ENCODE measurements at regions not wholly inside any gene's neighbourhood (a gene's known extent, or its start where the extent isn't known, plus 50 kb on each side); places are given as distances from the start of the nearest gene placed in this dataset.

DNA sequence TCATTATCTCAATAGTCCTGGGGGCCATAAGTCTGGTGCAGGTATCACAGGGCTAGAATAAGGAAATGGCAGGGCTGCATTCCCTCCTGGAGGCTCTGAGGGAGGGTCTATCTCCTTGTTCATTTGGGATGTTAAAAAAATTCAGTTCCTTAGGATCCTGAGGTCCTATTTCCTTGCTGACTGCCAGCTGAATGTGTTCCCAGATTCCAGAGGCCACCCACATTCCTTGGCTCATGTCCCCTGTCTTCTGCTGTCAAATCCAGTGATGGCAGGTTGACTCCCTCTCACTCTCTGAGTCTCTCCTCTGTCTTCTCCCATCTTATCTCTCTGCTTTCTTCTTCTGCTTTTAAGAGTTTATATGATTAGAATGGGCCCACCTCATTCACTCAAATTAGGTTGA lies 400.6 kb downstream of the PTPRU start (continued):
- TF ChIP-seq, protein P1, sequence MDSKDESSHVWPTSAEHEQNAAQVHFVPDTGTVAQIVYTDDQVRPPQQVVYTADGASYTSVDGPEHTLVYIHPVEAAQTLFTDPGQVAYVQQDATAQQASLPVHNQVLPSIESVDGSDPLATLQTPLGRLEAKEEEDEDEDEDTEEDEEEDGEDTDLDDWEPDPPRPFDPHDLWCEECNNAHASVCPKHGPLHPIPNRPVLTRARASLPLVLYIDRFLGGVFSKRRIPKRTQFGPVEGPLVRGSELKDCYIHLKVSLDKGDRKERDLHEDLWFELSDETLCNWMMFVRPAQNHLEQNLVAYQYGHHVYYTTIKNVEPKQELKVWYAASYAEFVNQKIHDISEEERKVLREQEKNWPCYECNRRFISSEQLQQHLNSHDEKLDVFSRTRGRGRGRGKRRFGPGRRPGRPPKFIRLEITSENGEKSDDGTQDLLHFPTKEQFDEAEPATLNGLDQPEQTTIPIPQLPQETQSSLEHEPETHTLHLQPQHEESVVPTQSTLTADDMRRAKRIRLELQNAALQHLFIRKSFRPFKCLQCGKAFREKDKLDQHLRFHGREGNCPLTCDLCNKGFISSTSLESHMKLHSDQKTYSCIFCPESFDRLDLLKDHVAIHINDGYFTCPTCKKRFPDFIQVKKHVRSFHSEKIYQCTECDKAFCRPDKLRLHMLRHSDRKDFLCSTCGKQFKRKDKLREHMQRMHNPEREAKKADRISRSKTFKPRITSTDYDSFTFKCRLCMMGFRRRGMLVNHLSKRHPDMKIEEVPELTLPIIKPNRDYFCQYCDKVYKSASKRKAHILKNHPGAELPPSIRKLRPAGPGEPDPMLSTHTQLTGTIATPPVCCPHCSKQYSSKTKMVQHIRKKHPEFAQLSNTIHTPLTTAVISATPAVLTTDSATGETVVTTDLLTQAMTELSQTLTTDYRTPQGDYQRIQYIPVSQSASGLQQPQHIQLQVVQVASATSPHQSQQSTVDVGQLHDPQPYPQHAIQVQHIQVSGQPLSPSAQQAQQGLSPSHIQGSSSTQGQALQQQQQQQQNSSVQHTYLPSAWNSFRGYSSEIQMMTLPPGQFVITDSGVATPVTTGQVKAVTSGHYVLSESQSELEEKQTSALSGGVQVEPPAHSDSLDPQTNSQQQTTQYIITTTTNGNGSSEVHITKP (CRISPR knock-in tag; IDR thresholded peaks at IDR 0.05; ENCODE audit: low read depth): no peak
- TF ChIP-seq HNF4G (IDR thresholded peaks at IDR 0.05; ENCODE audit: borderline replicate concordance, low read depth, low read length) (no peak), HNF4G (CRISPR knock-in tag; IDR thresholded peaks at IDR 0.05; ENCODE audit: borderline replicate concordance, low read depth) (no peak), ZNF543 (CRISPR knock-in tag; IDR thresholded peaks at IDR 0.05) (no peak), ZNF136 (CRISPR knock-in tag; IDR thresholded peaks at IDR 0.05; ENCODE audit: low read depth) (no peak), MIER2 (CRISPR knock-in tag; IDR thresholded peaks at IDR 0.05) (no peak), ZNF441 (CRISPR knock-in tag; IDR thresholded peaks at IDR 0.05; ENCODE audit: borderline replicate concordance) (no peak), ZNF17 (CRISPR knock-in tag; IDR thresholded peaks at IDR 0.05) (no peak)
- TF ChIP-seq, protein P2, sequence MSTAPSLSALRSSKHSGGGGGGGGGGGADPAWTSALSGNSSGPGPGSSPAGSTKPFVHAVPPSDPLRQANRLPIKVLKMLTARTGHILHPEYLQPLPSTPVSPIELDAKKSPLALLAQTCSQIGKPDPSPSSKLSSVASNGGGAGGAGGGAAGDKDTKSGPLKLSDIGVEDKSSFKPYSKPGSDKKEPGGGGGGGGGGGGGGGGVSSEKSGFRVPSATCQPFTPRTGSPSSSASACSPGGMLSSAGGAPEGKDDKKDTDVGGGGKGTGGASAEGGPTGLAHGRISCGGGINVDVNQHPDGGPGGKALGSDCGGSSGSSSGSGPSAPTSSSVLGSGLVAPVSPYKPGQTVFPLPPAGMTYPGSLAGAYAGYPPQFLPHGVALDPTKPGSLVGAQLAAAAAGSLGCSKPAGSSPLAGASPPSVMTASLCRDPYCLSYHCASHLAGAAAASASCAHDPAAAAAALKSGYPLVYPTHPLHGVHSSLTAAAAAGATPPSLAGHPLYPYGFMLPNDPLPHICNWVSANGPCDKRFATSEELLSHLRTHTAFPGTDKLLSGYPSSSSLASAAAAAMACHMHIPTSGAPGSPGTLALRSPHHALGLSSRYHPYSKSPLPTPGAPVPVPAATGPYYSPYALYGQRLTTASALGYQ (CRISPR knock-in tag; IDR thresholded peaks at IDR 0.05): no peak
- TF ChIP-seq, protein P3, sequence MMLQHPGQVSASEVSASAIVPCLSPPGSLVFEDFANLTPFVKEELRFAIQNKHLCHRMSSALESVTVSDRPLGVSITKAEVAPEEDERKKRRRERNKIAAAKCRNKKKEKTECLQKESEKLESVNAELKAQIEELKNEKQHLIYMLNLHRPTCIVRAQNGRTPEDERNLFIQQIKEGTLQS (CRISPR knock-in tag; IDR thresholded peaks at IDR 0.05): no peak
